ENCODE measurements at regions not wholly inside any gene's neighbourhood (a gene's known extent, or its start where the extent isn't known, plus 50 kb on each side); places are given as distances from the start of the nearest gene placed in this dataset.

DNA sequence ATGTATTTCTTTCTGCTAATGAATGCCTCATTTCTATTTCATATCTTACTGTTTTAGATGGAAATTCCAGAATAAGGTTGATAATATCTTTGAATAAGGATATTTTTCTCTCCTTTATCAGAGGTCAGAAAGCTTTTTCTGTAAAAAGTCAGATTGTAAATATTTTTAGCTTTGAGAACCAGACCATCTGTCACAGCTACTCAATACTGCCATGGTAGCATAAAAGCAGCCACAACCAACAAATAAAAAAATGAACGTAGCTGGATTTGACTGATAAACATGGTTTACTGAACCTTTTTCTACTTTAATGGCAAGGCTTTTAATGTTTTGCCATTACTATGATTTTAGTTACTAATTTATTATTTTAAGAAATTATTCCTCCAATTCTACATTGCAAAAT is 217.4 kb upstream of the COX10 start:
- TF ChIP-seq, protein P1, sequence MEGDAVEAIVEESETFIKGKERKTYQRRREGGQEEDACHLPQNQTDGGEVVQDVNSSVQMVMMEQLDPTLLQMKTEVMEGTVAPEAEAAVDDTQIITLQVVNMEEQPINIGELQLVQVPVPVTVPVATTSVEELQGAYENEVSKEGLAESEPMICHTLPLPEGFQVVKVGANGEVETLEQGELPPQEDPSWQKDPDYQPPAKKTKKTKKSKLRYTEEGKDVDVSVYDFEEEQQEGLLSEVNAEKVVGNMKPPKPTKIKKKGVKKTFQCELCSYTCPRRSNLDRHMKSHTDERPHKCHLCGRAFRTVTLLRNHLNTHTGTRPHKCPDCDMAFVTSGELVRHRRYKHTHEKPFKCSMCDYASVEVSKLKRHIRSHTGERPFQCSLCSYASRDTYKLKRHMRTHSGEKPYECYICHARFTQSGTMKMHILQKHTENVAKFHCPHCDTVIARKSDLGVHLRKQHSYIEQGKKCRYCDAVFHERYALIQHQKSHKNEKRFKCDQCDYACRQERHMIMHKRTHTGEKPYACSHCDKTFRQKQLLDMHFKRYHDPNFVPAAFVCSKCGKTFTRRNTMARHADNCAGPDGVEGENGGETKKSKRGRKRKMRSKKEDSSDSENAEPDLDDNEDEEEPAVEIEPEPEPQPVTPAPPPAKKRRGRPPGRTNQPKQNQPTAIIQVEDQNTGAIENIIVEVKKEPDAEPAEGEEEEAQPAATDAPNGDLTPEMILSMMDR (IDR thresholded peaks at IDR 0.05 in 8 of 11, conservative IDR thresholded peaks at IDR 0.05 in 3 of 11), result no peak
- TF ChIP-seq POLR2A (IDR thresholded peaks at IDR 0.05), result no peak
- TF ChIP-seq POLR2AphosphoS5 (IDR thresholded peaks at IDR 0.05), result no peak
